GM23338 (cell line): ENCODE measurements at regions not wholly inside any gene's neighbourhood (a gene's known extent, or its start where the extent isn't known, plus 50 kb on each side); places are given as distances from the start of the nearest gene placed in this dataset.

Source experiments
- ATAC-seq: fragments of 200-7000 bp; cut with Tn5 transposase; 3 replicates; pipeline ENCODE4 v1.9.1; 2020
- DNase-seq: peaks from one replicate; pipeline ENCODE4 v3.0.0-alpha.2; 2015; ENCODE audit warnings: low spot score
- H2AFZ ChIP-seq: fragments of 200-600 bp; sonication (generic); 2 replicates; pipeline ENCODE4 v1.8.0; 2016; ENCODE audit warnings: antibody characterized with exemption, mild to moderate bottlenecking, moderate library complexity
- H3F3A ChIP-seq: fragments of 200-600 bp; sonication (generic); replicated peaks from 2 replicates; pipeline ENCODE4 v1.8.0; 2017; ENCODE audit warnings: antibody characterized with exemption, mixed run types, low read depth
- H3K27ac ChIP-seq: fragments of 200-600 bp; sonication (generic); 2 replicates; pipeline ENCODE4 v1.6.1; 2016; ENCODE audit warnings: low read depth
- H3K27me3 ChIP-seq: fragments of 200-600 bp; sonication (generic); 2 replicates; pipeline ENCODE4 v1.8.0; 2016; ENCODE audit warnings: mild to moderate bottlenecking, mixed run types, moderate library complexity; ENCODE audit not compliant: insufficient read depth
- H3K36me3 ChIP-seq: fragments of 200-600 bp; sonication (generic); 2 replicates; pipeline ENCODE4 v1.8.0; 2016; ENCODE audit warnings: mild to moderate bottlenecking; ENCODE audit not compliant: insufficient read depth
- H3K4me1 ChIP-seq: fragments of 200-600 bp; sonication (generic); 2 replicates; pipeline ENCODE4 v1.8.0; 2016; ENCODE audit warnings: mild to moderate bottlenecking, moderate library complexity; ENCODE audit not compliant: insufficient read depth
- H3K4me2 ChIP-seq: fragments of 200-600 bp; sonication (generic); 2 replicates; pipeline ENCODE4 v1.7.1; 2017; ENCODE audit warnings: mixed run types
- H3K4me3 ChIP-seq: fragments of 200-600 bp; sonication (generic); 2 replicates; pipeline ENCODE4 v1.6.1; 2016; ENCODE audit warnings: mixed run types
- H3K79me2 ChIP-seq: fragments of 200-600 bp; sonication (generic); replicated peaks from 2 replicates; pipeline ENCODE4 v1.8.0; 2017; ENCODE audit warnings: mild to moderate bottlenecking; ENCODE audit not compliant: insufficient read depth
- H3K9me2 ChIP-seq: fragments of 200-600 bp; sonication (generic); 2 replicates; pipeline ENCODE4 v1.8.0; 2017; ENCODE audit not compliant: insufficient read depth
- H4K20me1 ChIP-seq: fragments of 200-600 bp; sonication (generic); replicated peaks from 2 replicates; pipeline ENCODE4 v1.8.0; 2017; ENCODE audit warnings: mild to moderate bottlenecking; ENCODE audit not compliant: insufficient read depth
- H3K27ac Mint-ChIP-seq: 2 replicates; pipeline ENCODE4 v1.8.0; 2020; ENCODE audit warnings: inconsistent platforms, mild to moderate bottlenecking, moderate library complexity, mixed read lengths
- H3K27me3 Mint-ChIP-seq: 3 replicates; pipeline ENCODE4 v1.8.0; 2022; ENCODE audit warnings: low read depth, mild to moderate bottlenecking, moderate library complexity, mixed read lengths, inconsistent platforms; ENCODE audit not compliant: insufficient read depth, poor library complexity
- H3K36me3 Mint-ChIP-seq: 3 replicates; pipeline ENCODE4 v1.8.0; 2021; ENCODE audit warnings: low read depth, mild to moderate bottlenecking, inconsistent platforms, moderate library complexity, mixed read lengths
- H3K4me1 Mint-ChIP-seq: 3 replicates; pipeline ENCODE4 v1.8.0; 2020; ENCODE audit warnings: mild to moderate bottlenecking, inconsistent platforms, mixed read lengths
- H3K4me3 Mint-ChIP-seq: 3 replicates; pipeline ENCODE4 v1.8.0; 2021; ENCODE audit warnings: moderate library complexity, mild to moderate bottlenecking, inconsistent platforms, mixed read lengths
- H3K9me3 Mint-ChIP-seq: 3 replicates; pipeline ENCODE4 v1.8.0; 2020; ENCODE audit warnings: moderate library complexity, mild to moderate bottlenecking, inconsistent platforms, mixed read lengths
- CREB1 ChIP-seq: fragments of 250-450 bp; sonication (Bioruptor Pico); IDR thresholded peaks from 2 replicates; pipeline ENCODE4 v1.5.0; 2020; ENCODE audit warnings: low read depth, mild to moderate bottlenecking, moderate library complexity
- ETS1 ChIP-seq: IDR thresholded peaks from 2 replicates; pipeline ENCODE4 v1.6.1; 2016; ENCODE audit warnings: antibody characterized with exemption
- EZH2phosphoT487 ChIP-seq: fragments of 200-600 bp; sonication (generic); IDR thresholded peaks from one replicate; pipeline ENCODE4 v1.8.1; 2018; ENCODE audit warnings: antibody characterized with exemption; ENCODE audit not compliant: unreplicated experiment
- NANOG ChIP-seq: IDR thresholded peaks from 2 replicates; pipeline ENCODE4 v1.6.1; 2016; ENCODE audit warnings: antibody characterized with exemption, borderline replicate concordance
- REST ChIP-seq: IDR thresholded peaks from one replicate; pipeline ENCODE4 v1.6.1; 2018; ENCODE audit warnings: antibody characterized with exemption; ENCODE audit not compliant: unreplicated experiment
- ZNF331 ChIP-seq: fragments of 250-450 bp; sonication (Bioruptor Pico); IDR thresholded peaks from 2 replicates; pipeline ENCODE4 v1.5.0; 2020; ENCODE audit warnings: low read depth, mild to moderate bottlenecking, moderate library complexity

GRCh38 chr12:131613186-131613585 is 97.7 kb upstream of the SFSWAP start (continued):
- TF ChIP-seq ETS1 = no peak
- TF ChIP-seq REST = no peak
- no peak for TF ChIP-seq EZH2phosphoT487

- Histone ChIP-seq H3K27me3 (no peaks in the 10 kb centered on the region), H3F3A (no peaks in the 10 kb centered on the region), H4K20me1 (no peaks in the 10 kb centered on the region), H3K4me2 (no peak overlapping the region), H2AFZ (no peak overlapping the region), H3K4me3 (no peak overlapping the region), H3K79me2 (no peaks in the 10 kb centered on the region), H3K9me2 (no peaks in the 10 kb centered on the region), H3K4me1 (peaks cover 8% of the 10 kb centered on the region; the same call in 1 of the 2 replicates), H3K36me3 (no peaks in the 10 kb centered on the region), H3K27ac (no peak overlapping the region)
- TF ChIP-seq EZH2phosphoT487 = no peak
- no peak for TF ChIP-seq NANOG
- DNase-seq (no peak), ATAC-seq (no peak)
- peaks cover 20% of the 10 kb centered on the region for H3K4me1 Mint-ChIP-seq
- H3K27ac Mint-ChIP-seq = no peak overlapping the region
- no peaks in the 10 kb centered on the region; the same call in 2 of the 3 replicates for H3K9me3 Mint-ChIP-seq
- H3K4me3 Mint-ChIP-seq = no peak overlapping the region
- no peaks in the 10 kb centered on the region for H3K36me3 Mint-ChIP-seq
- H3K27me3 Mint-ChIP-seq = peaks cover 19% of the 10 kb centered on the region
Observed at GRCh38 chr12:131613678-131614077, 97.2 kb upstream of the SFSWAP start.

- no peak overlapping the region for H3K4me3 ChIP-seq
- H3K4me2 ChIP-seq = 0 out of 2 replicates have a peak overlapping the region, but pooled peaks have one; percentile 10
- no peaks in the 10 kb centered on the region for H3F3A ChIP-seq
- peaks cover 8% of the 10 kb centered on the region; the same call in 1 of the 2 replicates for H3K4me1 ChIP-seq
- ATAC-seq = no peak; the same call in 2 of the 3 replicates
- no peaks in the 10 kb centered on the region for H3K27me3 ChIP-seq
- H3K27ac Mint-ChIP-seq = no peak overlapping the region; the same call in 1 of the 2 replicates
- peaks cover 14% of the 10 kb centered on the region for H3K27me3 Mint-ChIP-seq
- DNase-seq = no peak
- H3K27ac ChIP-seq = no peak overlapping the region
- H3K9me2 ChIP-seq = no peaks in the 10 kb centered on the region
- no peaks in the 10 kb centered on the region for H3K36me3 Mint-ChIP-seq
- H3K4me3 Mint-ChIP-seq = no peak overlapping the region
- H4K20me1 ChIP-seq = no peaks in the 10 kb centered on the region
- no peaks in the 10 kb centered on the region; the same call in 2 of the 3 replicates for H3K9me3 Mint-ChIP-seq
- H3K79me2 ChIP-seq = no peaks in the 10 kb centered on the region
- no peak for TF ChIP-seq ZNF331
- TF ChIP-seq CREB1 (CRISPR knock-in tag) = no peak
- 0 out of 2 replicates have a peak overlapping the region, but pooled peaks have one; percentile 38 for H2AFZ ChIP-seq
- H3K4me1 Mint-ChIP-seq = peaks cover 20% of the 10 kb centered on the region
- no peaks in the 10 kb centered on the region for H3K36me3 ChIP-seq
Observed at GRCh38 chr12:131615326-131616042, 95.4 kb upstream of the SFSWAP start.
